Trophoblast cell (in vitro differentiated cells and primary cell): ENCODE measurements at regions not wholly inside any gene's neighbourhood (a gene's known extent, or its start where the extent isn't known, plus 50 kb on each side); places are given as distances from the start of the nearest gene placed in this dataset.
"Not testable (repeated sequence)": the region's sequence is repeated elsewhere in the genome, so short reads cannot be mapped to it uniquely, and the experiment has no call there.

ENCODE experiments used
- DNase-seq, 2 donors: peaks; one replicate each; pipeline ENCODE4 v3.0.0-alpha.2; 2016
- H2AFZ ChIP-seq: 2 replicates; pipeline ENCODE4 v1.6.1; 2013; ENCODE audit warnings: low read length, moderate library complexity, mild to moderate bottlenecking; ENCODE audit not compliant: insufficient read depth, poor library complexity
- H2AK5ac ChIP-seq: 2 replicates; pipeline ENCODE4 v1.6.1; 2013; ENCODE audit warnings: mild to moderate bottlenecking, low read length
- H2BK120ac ChIP-seq: 2 replicates; pipeline ENCODE4 v1.6.1; 2013; ENCODE audit warnings: low read length, mild to moderate bottlenecking, moderate library complexity; ENCODE audit not compliant: insufficient read depth, poor library complexity
- H2BK12ac ChIP-seq: 2 replicates; pipeline ENCODE4 v1.6.1; 2013; ENCODE audit warnings: mild to moderate bottlenecking, low read length, moderate library complexity
- H2BK5ac ChIP-seq: 2 replicates; pipeline ENCODE4 v1.6.1; 2013; ENCODE audit warnings: low read length, low read depth, moderate library complexity, mild to moderate bottlenecking; ENCODE audit not compliant: poor library complexity
- H3K14ac ChIP-seq: 2 replicates; pipeline ENCODE4 v1.6.1; 2013; ENCODE audit warnings: mild to moderate bottlenecking, low read length
- H3K18ac ChIP-seq: 2 replicates; pipeline ENCODE4 v1.6.1; 2013; ENCODE audit warnings: mild to moderate bottlenecking, low read length
- H3K23ac ChIP-seq: 2 replicates; pipeline ENCODE4 v1.6.1; 2013; ENCODE audit warnings: low read length
- H3K27ac ChIP-seq: 2 replicates; pipeline ENCODE4 v1.5.1; 2013; ENCODE audit warnings: low read depth, mild to moderate bottlenecking, inconsistent platforms, low read length, moderate library complexity
- H3K27me3 ChIP-seq: 2 replicates; pipeline ENCODE4 v1.6.1; 2013; ENCODE audit warnings: inconsistent platforms, mild to moderate bottlenecking, low read length, moderate library complexity; ENCODE audit not compliant: insufficient read depth
- H3K36me3 ChIP-seq, 2 experiments: 1 replicate in 1 of 2; 2 replicates in 1 of 2; pipeline ENCODE4 v1.6.1; 2013; ENCODE audit warnings: low read length in 2 of 2, mild to moderate bottlenecking in 2 of 2, moderate library complexity in 1 of 2; ENCODE audit not compliant: insufficient read depth in 2 of 2, control insufficient read depth in 1 of 2
- H3K4ac ChIP-seq: 2 replicates; pipeline ENCODE4 v1.6.1; 2013; ENCODE audit warnings: low read depth, mild to moderate bottlenecking, low read length, moderate library complexity
- H3K4me1 ChIP-seq, 2 experiments: 1 replicate in 1 of 2; 2 replicates in 1 of 2; pipeline ENCODE4 v1.6.1; 2013; ENCODE audit warnings: low read length in 2 of 2, mild to moderate bottlenecking in 2 of 2, moderate library complexity in 1 of 2; ENCODE audit not compliant: insufficient read depth in 2 of 2, control insufficient read depth in 1 of 2
- H3K4me2 ChIP-seq: 2 replicates; pipeline ENCODE4 v1.6.1; 2013; ENCODE audit warnings: inconsistent platforms, mild to moderate bottlenecking, low read length, moderate library complexity
- H3K4me3 ChIP-seq: 2 replicates; pipeline ENCODE4 v1.5.1; 2013; ENCODE audit warnings: mild to moderate bottlenecking, low read depth, low read length, inconsistent platforms
- H3K79me1 ChIP-seq: one replicate; pipeline ENCODE4 v1.6.1; 2013; ENCODE audit warnings: low read length
- H3K79me2 ChIP-seq: 2 replicates; pipeline ENCODE4 v1.6.1; 2013; ENCODE audit warnings: low read length, mild to moderate bottlenecking; ENCODE audit not compliant: control insufficient read depth, insufficient read depth, poor library complexity
- H3K9ac ChIP-seq: 2 replicates; pipeline ENCODE4 v1.6.1; 2013; ENCODE audit warnings: mild to moderate bottlenecking, low read length
- H3K9me3 ChIP-seq: 2 replicates; pipeline ENCODE4 v1.6.1; 2013; ENCODE audit warnings: low read depth, mild to moderate bottlenecking, control low read depth, inconsistent platforms, low read length; ENCODE audit not compliant: insufficient read depth
- H4K12ac ChIP-seq: 2 replicates; pipeline ENCODE4 v1.6.1; 2013; ENCODE audit warnings: low read depth, mild to moderate bottlenecking, low read length, moderate library complexity
- H4K8ac ChIP-seq: 2 replicates; pipeline ENCODE4 v1.6.1; 2013; ENCODE audit warnings: low read depth, mild to moderate bottlenecking, low read length, moderate library complexity
- H4K91ac ChIP-seq: one replicate; pipeline ENCODE4 v1.6.1; 2013; ENCODE audit warnings: low read depth, mild to moderate bottlenecking, low read length, moderate library complexity
- WGBS: extraction: QIAGEN DNeasy Blood & Tissue Kit; methylation state at CpG from one replicate; pipeline ENCODE4 v1.1.7; 2013; ENCODE audit warnings: missing lambda C conversion rate; ENCODE audit not compliant: insufficient read length, insufficient coverage; ENCODE audit errors: extremely low coverage; 5-methylcytosine and 5-hydroxymethylcytosine counted together

DNA sequence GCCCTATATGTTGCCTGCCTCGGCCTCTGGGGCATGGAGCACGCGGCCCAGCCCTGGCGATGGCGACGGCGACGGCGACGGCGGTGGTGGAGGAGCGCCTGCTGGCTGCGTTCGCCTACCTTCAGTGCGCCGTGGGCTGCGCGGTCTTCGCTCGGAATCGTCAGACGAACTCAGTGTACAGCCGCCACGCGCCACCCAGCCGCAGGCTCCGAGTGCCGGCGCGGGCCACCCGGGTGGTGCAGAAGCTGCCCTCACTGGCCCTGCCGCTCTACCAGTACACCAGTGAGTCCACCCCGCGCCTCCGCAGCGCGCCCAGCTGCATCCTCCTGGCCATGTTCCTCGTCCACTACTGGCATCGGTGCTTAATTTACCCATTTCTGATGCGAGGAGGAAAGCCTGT, 83.7 kb upstream of the F9 start:
- Histone ChIP-seq H2AK5ac (no peak overlapping the region), H4K8ac (no peak overlapping the region)
- WGBS: no CpG with 5 or more reads among the region's 40 CpGs

GRCh38 chrX:139429913-139430312, 100.6 kb upstream of the F9 start:
- no peak overlapping the region for H3K4me3 ChIP-seq
- WGBS: no CpG with 5 or more reads among the region's 2 CpGs

More for the DNA sequence above, 83.7 kb upstream of the F9 start:
- H3K9me3 ChIP-seq: no peaks in the 10 kb centered on the region
- H4K12ac ChIP-seq: no peak overlapping the region
- H2BK12ac ChIP-seq: no peak overlapping the region
- H3K36me3 ChIP-seq: no peaks in the 10 kb centered on the region
- H3K4me2 ChIP-seq: no peak overlapping the region
- H4K91ac ChIP-seq: no peak overlapping the region
- H2BK5ac ChIP-seq: no peak overlapping the region
- H3K27me3 ChIP-seq: no peaks in the 10 kb centered on the region
- H2BK120ac ChIP-seq: no peak overlapping the region
- DNase-seq: no peak
- no peak overlapping the region for H3K4ac ChIP-seq
- no peaks in the 10 kb centered on the region for H3K79me2 ChIP-seq
- H3K9ac ChIP-seq: no peak overlapping the region
- no peak overlapping the region for H3K14ac ChIP-seq
- no peak overlapping the region for H2AFZ ChIP-seq
- no peak overlapping the region for H3K4me3 ChIP-seq
- no peaks in the 10 kb centered on the region for H3K4me1 ChIP-seq
- no peak overlapping the region for H3K27ac ChIP-seq
- H3K23ac ChIP-seq: no peak overlapping the region
- no peaks in the 10 kb centered on the region for H3K79me1 ChIP-seq
- no peak overlapping the region for H3K18ac ChIP-seq

GRCh38 chrX:139423186-139423585, 107.4 kb upstream of the F9 start:
- WGBS: no CpG with 5 or more reads among the region's 3 CpGs
- no peak overlapping the region for H3K9ac ChIP-seq
- no peaks in the 10 kb centered on the region for H3K36me3 ChIP-seq
- H2AFZ ChIP-seq: no peak overlapping the region
- no peak overlapping the region for H2BK12ac ChIP-seq
- H2BK120ac ChIP-seq: no peak overlapping the region
- no peak overlapping the region for H3K4me2 ChIP-seq
- no peaks in the 10 kb centered on the region for H3K79me2 ChIP-seq
- H3K23ac ChIP-seq: no peak overlapping the region
- H4K12ac ChIP-seq: no peak overlapping the region
- H3K4me1 ChIP-seq: no peaks in the 10 kb centered on the region
- no peak overlapping the region for H3K18ac ChIP-seq
- no peak overlapping the region for H3K4me3 ChIP-seq
- no peak overlapping the region for H4K91ac ChIP-seq
- H3K14ac ChIP-seq: no peak overlapping the region
- H3K79me1 ChIP-seq: no peaks in the 10 kb centered on the region
- H3K27ac ChIP-seq: no peak overlapping the region
- H2BK5ac ChIP-seq: no peak overlapping the region
- no peak for DNase-seq
- no peaks in the 10 kb centered on the region for H3K27me3 ChIP-seq
- no peak overlapping the region for H2AK5ac ChIP-seq
- H3K9me3 ChIP-seq: no peaks in the 10 kb centered on the region
- H3K4ac ChIP-seq: no peak overlapping the region
- H4K8ac ChIP-seq: no peak overlapping the region

More at GRCh38 chrX:139429913-139430312, 100.6 kb upstream of the F9 start:
- Histone ChIP-seq H3K4me1 (no peaks in the 10 kb centered on the region), H3K27me3 (no peaks in the 10 kb centered on the region), H3K23ac (no peak overlapping the region), H3K79me1 (no peaks in the 10 kb centered on the region), H2BK120ac (no peak overlapping the region), H4K91ac (no peak overlapping the region), H3K9me3 (no peaks in the 10 kb centered on the region), H3K14ac (no peak overlapping the region), H2AFZ (no peak overlapping the region), H4K8ac (no peak overlapping the region), H3K79me2 (no peaks in the 10 kb centered on the region), H3K9ac (no peak overlapping the region), H2BK12ac (no peak overlapping the region), H3K36me3 (no peaks in the 10 kb centered on the region), H3K27ac (no peak overlapping the region), H3K4me2 (no peak overlapping the region), H3K18ac (no peak overlapping the region), H3K4ac (no peak overlapping the region), H2AK5ac (no peak overlapping the region), H4K12ac (no peak overlapping the region), H2BK5ac (no peak overlapping the region)
- DNase-seq: no peak

- not testable (repeated sequence) for H3K9me3 ChIP-seq, DNase-seq, H3K36me3 ChIP-seq, H4K8ac ChIP-seq, H3K23ac ChIP-seq, H3K4me2 ChIP-seq, H2BK5ac ChIP-seq, H2AFZ ChIP-seq, H3K4me3 ChIP-seq, H3K18ac ChIP-seq, H3K27ac ChIP-seq, H4K91ac ChIP-seq, H3K79me1 ChIP-seq, H3K4me1 ChIP-seq, H3K4ac ChIP-seq, H3K27me3 ChIP-seq, H2BK12ac ChIP-seq, H3K14ac ChIP-seq, H3K79me2 ChIP-seq, H2BK120ac ChIP-seq, H2AK5ac ChIP-seq, H4K12ac ChIP-seq, H3K9ac ChIP-seq
- WGBS: no CpG with 5 or more reads among the region's 2 CpGs
Observed at GRCh38 chrX:139398258-139398657, 132.3 kb upstream of the F9 start.
